K562 (cell line): ENCODE measurements at regions not wholly inside any gene's neighbourhood (a gene's known extent, or its start where the extent isn't known, plus 50 kb on each side); places are given as distances from the start of the nearest gene placed in this dataset.
A peak's percentile ranks its signal among the peaks of the same experiment; 100 is the strongest.
"Not testable (repeated sequence)": the region's sequence is repeated elsewhere in the genome, so short reads cannot be mapped to it uniquely, and the experiment has no call there.

Experiments used
- ATAC-seq: fragments of 200-7000 bp; cut with Tn5 transposase; 3 replicates; pipeline ENCODE4 v1.9.1; 2020; ENCODE audit warnings: moderate library complexity
- BruUV-seq: library from RNA; stranded (reverse); fragments of 400-500 nt; replicated peaks from 2 replicates; lab custom pipeline; 2021; lab: Mats Ljungman, UMichigan
- CTCF ChIA-PET: fragments of 300-600 bp; formaldehyde crosslinking; extraction: SDS; loops from one replicate; lab custom pipeline; 2021; ENCODE audit warnings: low intra/inter-chr PET ratio; lab: Yijun Ruan, JAX
- POLR2A ChIA-PET: fragments of 300-600, 350-650 bp; sonication (Branson Sonifier 250); formaldehyde crosslinking; extraction: SDS; loops from one replicate; lab custom pipeline; 2021; ENCODE audit warnings: antibody characterized with exemption, inconsistent platforms; lab: Yijun Ruan, JAX
- DNase-seq, 4 experiments: peaks; one replicate each; pipeline versions ENCODE4 v3.0.0 to v3.0.0-alpha.2; 2011 to 2018; ENCODE audit warnings: low spot score in 3 of 4, mixed read lengths in 3 of 4; ENCODE audit errors: extremely low read depth in 1 of 4
- FAIRE-seq: peaks from 2 replicates; lab custom pipeline; 2011; peaks lifted over from hg19 to GRCh38; lab: Jason Lieb, UNC
- H2AFZ ChIP-seq: 2 replicates; pipeline ENCODE4 v1.6.0; 2011; ENCODE audit warnings: low read depth, low read length, control low read depth, inconsistent platforms
- H3K27ac ChIP-seq: fragments of 200-600 bp; 3 replicates; pipeline ENCODE4 v1.8.0; 2011; ENCODE audit warnings: low read depth, mild to moderate bottlenecking, control low read depth, inconsistent platforms, low read length, moderate library complexity, mixed read lengths; ENCODE audit errors: extremely low read depth
- H3K27me3 ChIP-seq, 2 experiments: fragments of 300-600 bp in 1 of 2; 2 replicates in 1 of 2; 3 replicates in 1 of 2; pipeline versions ENCODE4 v1.6.0 to v1.8.0; 2011; ENCODE audit warnings: inconsistent platforms in 2 of 2, low read length in 2 of 2, mild to moderate bottlenecking in 1 of 2, mixed read lengths in 1 of 2, moderate library complexity in 1 of 2; ENCODE audit not compliant: control insufficient read depth in 2 of 2, insufficient read depth in 2 of 2
- H3K36me3 ChIP-seq: fragments of 300-600 bp; 3 replicates; pipeline ENCODE4 v1.8.0; 2011; ENCODE audit warnings: mild to moderate bottlenecking, low read length, inconsistent platforms; ENCODE audit not compliant: control insufficient read depth, insufficient read depth
- H3K4me1 ChIP-seq, 2 experiments: fragments of 200-600 bp in 1 of 2; replicated peaks in 1 of 2; 2 replicates in 1 of 2; 3 replicates in 1 of 2; pipeline versions ENCODE4 v1.5.1 to v1.8.0; 2011; ENCODE audit warnings: inconsistent platforms in 2 of 2, low read length in 2 of 2, mild to moderate bottlenecking in 1 of 2, mixed read lengths in 1 of 2, moderate library complexity in 1 of 2; ENCODE audit not compliant: control insufficient read depth in 2 of 2, insufficient read depth in 2 of 2
- H3K4me2 ChIP-seq: 2 replicates; pipeline ENCODE4 v1.6.1; 2011; ENCODE audit warnings: low read length, control low read depth, inconsistent platforms, mixed read lengths; ENCODE audit not compliant: insufficient read depth
- H3K4me3 ChIP-seq: fragments of 200-600 bp; sonication (generic), shearing (Covaris generic); 2 replicates; pipeline ENCODE4 v1.5.1; 2016; ENCODE audit warnings: control low read depth, inconsistent platforms
- H3K79me2 ChIP-seq: fragments of 200-600 bp; 3 replicates; pipeline ENCODE4 v1.8.0; 2011; ENCODE audit warnings: low read length, inconsistent platforms; ENCODE audit not compliant: control insufficient read depth, insufficient read depth
- H3K9ac ChIP-seq, 2 experiments: 2 replicates each; pipeline versions ENCODE4 v1.6.0 to v1.6.1; 2011; ENCODE audit warnings: low read depth in 2 of 2, low read length in 2 of 2, control low read depth in 1 of 2, inconsistent platforms in 1 of 2, mild to moderate bottlenecking in 1 of 2, mixed read lengths in 1 of 2; ENCODE audit not compliant: insufficient read depth in 1 of 2
- H3K9me1 ChIP-seq: one replicate; pipeline ENCODE4 v1.6.0; 2011; ENCODE audit warnings: inconsistent platforms, mild to moderate bottlenecking, low read length, moderate library complexity; ENCODE audit not compliant: control insufficient read depth, insufficient read depth
- H3K9me3 ChIP-seq: replicated peaks from 2 replicates; pipeline ENCODE4 v1.5.1; 2011; ENCODE audit warnings: low read depth, low read length, inconsistent platforms; ENCODE audit not compliant: control insufficient read depth, insufficient read depth
- H4K20me1 ChIP-seq: replicated peaks from 2 replicates; pipeline ENCODE4 v1.6.1; 2011; ENCODE audit warnings: low read length, inconsistent platforms, mixed read lengths; ENCODE audit not compliant: control insufficient read depth, insufficient read depth
- CBX3 ChIP-seq, 2 experiments: IDR thresholded peaks; 1 replicate in 1 of 2; 2 replicates in 1 of 2; pipeline ENCODE4 v1.6.1; 2012; ENCODE audit warnings: inconsistent platforms in 2 of 2, low read length in 2 of 2, borderline replicate concordance in 1 of 2, control low read depth in 1 of 2
- SREBF1 ChIP-seq: fragments of 150-350 bp; IDR thresholded peaks from 2 replicates; pipeline ENCODE4 v1.6.1; 2014; ENCODE audit warnings: antibody characterized with exemption, low read depth, low read length, borderline replicate concordance
- in situ Hi-C: fragments of 300-500 bp; cut with MboI; formaldehyde crosslinking; loops from 4 replicates; pipeline ENCODE4 v1.15.0; 2018; ENCODE audit warnings: inconsistent platforms, mixed read lengths
- intact Hi-C: fragments of 100-400 bp; cut with micrococcal nuclease; formaldehyde crosslinking; loops from 2 replicates; pipeline ENCODE4 v1.14.2; 2022
- TF ChIP-seq, protein P1 (sequence below), 2 experiments: fragments of 450-650 bp; IDR thresholded peaks; 2 replicates each; pipeline ENCODE4 v1.6.1; 2018; ENCODE audit warnings: mild to moderate bottlenecking in 2 of 2, low read depth in 1 of 2; ENCODE audit not compliant: partially characterized antibody in 2 of 2

- BruUV-seq, H4K20me1 ChIP-seq, H3K27me3 ChIP-seq, H3K9me3 ChIP-seq, H2AFZ ChIP-seq, POLR2A ChIA-PET, H3K4me1 ChIP-seq, CTCF ChIA-PET, DNase-seq, in situ Hi-C loops, intact Hi-C loops, H3K9ac ChIP-seq, H3K4me3 ChIP-seq, H3K36me3 ChIP-seq, FAIRE-seq, H3K4me2 ChIP-seq, H3K27ac ChIP-seq, ATAC-seq, H3K79me2 ChIP-seq, H3K9me1 ChIP-seq: not testable (repeated sequence)
- TF ChIP-seq, protein P1, sequence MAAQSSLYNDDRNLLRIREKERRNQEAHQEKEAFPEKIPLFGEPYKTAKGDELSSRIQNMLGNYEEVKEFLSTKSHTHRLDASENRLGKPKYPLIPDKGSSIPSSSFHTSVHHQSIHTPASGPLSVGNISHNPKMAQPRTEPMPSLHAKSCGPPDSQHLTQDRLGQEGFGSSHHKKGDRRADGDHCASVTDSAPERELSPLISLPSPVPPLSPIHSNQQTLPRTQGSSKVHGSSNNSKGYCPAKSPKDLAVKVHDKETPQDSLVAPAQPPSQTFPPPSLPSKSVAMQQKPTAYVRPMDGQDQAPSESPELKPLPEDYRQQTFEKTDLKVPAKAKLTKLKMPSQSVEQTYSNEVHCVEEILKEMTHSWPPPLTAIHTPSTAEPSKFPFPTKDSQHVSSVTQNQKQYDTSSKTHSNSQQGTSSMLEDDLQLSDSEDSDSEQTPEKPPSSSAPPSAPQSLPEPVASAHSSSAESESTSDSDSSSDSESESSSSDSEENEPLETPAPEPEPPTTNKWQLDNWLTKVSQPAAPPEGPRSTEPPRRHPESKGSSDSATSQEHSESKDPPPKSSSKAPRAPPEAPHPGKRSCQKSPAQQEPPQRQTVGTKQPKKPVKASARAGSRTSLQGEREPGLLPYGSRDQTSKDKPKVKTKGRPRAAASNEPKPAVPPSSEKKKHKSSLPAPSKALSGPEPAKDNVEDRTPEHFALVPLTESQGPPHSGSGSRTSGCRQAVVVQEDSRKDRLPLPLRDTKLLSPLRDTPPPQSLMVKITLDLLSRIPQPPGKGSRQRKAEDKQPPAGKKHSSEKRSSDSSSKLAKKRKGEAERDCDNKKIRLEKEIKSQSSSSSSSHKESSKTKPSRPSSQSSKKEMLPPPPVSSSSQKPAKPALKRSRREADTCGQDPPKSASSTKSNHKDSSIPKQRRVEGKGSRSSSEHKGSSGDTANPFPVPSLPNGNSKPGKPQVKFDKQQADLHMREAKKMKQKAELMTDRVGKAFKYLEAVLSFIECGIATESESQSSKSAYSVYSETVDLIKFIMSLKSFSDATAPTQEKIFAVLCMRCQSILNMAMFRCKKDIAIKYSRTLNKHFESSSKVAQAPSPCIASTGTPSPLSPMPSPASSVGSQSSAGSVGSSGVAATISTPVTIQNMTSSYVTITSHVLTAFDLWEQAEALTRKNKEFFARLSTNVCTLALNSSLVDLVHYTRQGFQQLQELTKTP (IDR thresholded peaks at IDR 0.05; ENCODE audit: low read depth in 1 of 2, partially characterized antibody in 2 of 2), result peak in 1 of 2 experiments; percentile 96
Measured at GRCh38 chr11:91988443-91988842, 236.2 kb upstream of the FAT3 start.

DNA sequence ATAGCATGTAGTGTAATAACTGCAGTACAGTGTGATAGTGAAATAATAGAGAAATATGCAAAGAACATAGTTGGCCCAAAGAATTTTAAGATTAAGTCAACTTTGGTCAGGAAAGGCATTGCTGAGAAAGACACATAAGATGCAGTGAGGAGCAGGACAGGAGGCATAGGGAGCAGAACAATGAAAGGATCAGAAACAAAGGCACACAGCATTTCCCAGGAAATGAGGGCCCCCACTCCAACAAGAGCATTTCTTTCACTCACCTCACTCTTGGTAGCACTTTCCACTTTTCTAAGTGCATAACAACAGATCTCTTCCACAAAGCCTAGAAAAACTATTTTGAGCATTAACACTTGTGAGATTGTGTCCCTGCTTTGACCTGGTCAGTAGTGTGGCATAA, 238.4 kb upstream of the FAT3 start:
- intact Hi-C loops, result no loop called here
- no peaks in the 10 kb centered on the region for H3K9me3 ChIP-seq
- no peaks in the 10 kb centered on the region for H3K4me1 ChIP-seq
- no peak for ATAC-seq
- no peaks in the 10 kb centered on the region for H3K9me1 ChIP-seq
- no peak overlapping the region for H3K9ac ChIP-seq
- no peak overlapping the region for H3K4me3 ChIP-seq
- H3K4me2 ChIP-seq, result no peak overlapping the region
- H4K20me1 ChIP-seq, result no peaks in the 10 kb centered on the region
- H3K27me3 ChIP-seq, result no peaks in the 10 kb centered on the region
- no TSS peak for BruUV-seq
- CTCF ChIA-PET, result no interaction called here
- POLR2A ChIA-PET, result no interaction called here
- no peak overlapping the region for H3K27ac ChIP-seq
- no peak for TF ChIP-seq SREBF1
- no peak for TF ChIP-seq CBX3 (IDR thresholded peaks at IDR 0.05; ENCODE audit: borderline replicate concordance in 1 of 2, low read length in 2 of 2)
- TF ChIP-seq, all 486 proteins: peak for 0
- Histone ChIP-seq H3K79me2 (no peaks in the 10 kb centered on the region), H3K36me3 (no peaks in the 10 kb centered on the region), H2AFZ (no peak overlapping the region)
- FAIRE-seq (no peak), DNase-seq (no peak)
- in situ Hi-C loops, result no loop called here
